ENCODE measurements at regions not wholly inside any gene's neighbourhood (a gene's known extent, or its start where the extent isn't known, plus 50 kb on each side); places are given as distances from the start of the nearest gene placed in this dataset.

DNA sequence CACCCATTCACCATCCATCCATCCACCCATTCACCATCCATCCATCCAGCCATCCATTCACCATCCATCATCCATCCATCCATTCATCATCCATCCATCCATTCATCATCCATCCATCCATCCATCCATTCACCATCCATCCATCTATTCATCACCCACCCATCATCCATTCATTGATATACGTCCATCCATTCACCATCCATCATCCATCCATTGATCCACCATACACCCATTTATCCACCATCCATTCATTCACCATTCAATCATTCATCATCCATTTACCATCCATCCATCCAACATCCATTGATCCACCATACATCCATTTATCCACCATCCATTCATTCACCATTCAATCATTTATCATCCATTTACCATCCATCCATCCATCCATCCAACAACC is 111.7 kb downstream of the ABCC12 start:
- ChIA-PET CTCF (ENCODE audit: low intra/inter-chr PET ratio) (no interaction called here), POLR2A (no interaction called here)
- H3K27me3 ChIP-seq (ENCODE audit: control insufficient read depth in 2 of 2, insufficient read depth in 2 of 2, low read length in 2 of 2) = no peaks in the 10 kb centered on the region
- BruUV-seq (replicated peaks) = no TSS peak
- H3K36me3 ChIP-seq (ENCODE audit: control insufficient read depth, insufficient read depth, low read length) = no peaks in the 10 kb centered on the region
- H3K9ac ChIP-seq (ENCODE audit: insufficient read depth in 1 of 2, low read depth in 2 of 2, low read length in 2 of 2) = no peak overlapping the region
- no peak for FAIRE-seq
- no peak overlapping the region for H3K4me3 ChIP-seq
- H3K79me2 ChIP-seq (ENCODE audit: control insufficient read depth, insufficient read depth, low read length) = no peaks in the 10 kb centered on the region
- in situ Hi-C loops (cut with MboI) = no loop called here
- H3K27ac ChIP-seq (ENCODE audit: extremely low read depth, low read depth, low read length) = no peak overlapping the region
- no peak for DNase-seq (ENCODE audit: extremely low read depth in 1 of 4, low spot score in 3 of 4)
- H4K20me1 ChIP-seq (replicated peaks; ENCODE audit: control insufficient read depth, insufficient read depth, low read length) = no peaks in the 10 kb centered on the region
- H3K9me3 ChIP-seq (replicated peaks; ENCODE audit: control insufficient read depth, insufficient read depth, low read depth, low read length) = no peaks in the 10 kb centered on the region
- TF ChIP-seq ZNF146 (CRISPR knock-in tag; IDR thresholded peaks at IDR 0.05; ENCODE audit: unreplicated experiment) (no peak), TBP (optimal IDR thresholded peaks at IDR 0.05; ENCODE audit: low read depth, low read length) (no peak), FOXM1 (IDR thresholded peaks at IDR 0.05; ENCODE audit: low read depth) (no peak), FOXM1 (CRISPR knock-in tag; IDR thresholded peaks at IDR 0.05; ENCODE audit: low read depth) (no peak), TGIF2 (CRISPR knock-in tag; IDR thresholded peaks at IDR 0.05) (no peak), NELFE (IDR thresholded peaks at IDR 0.05; ENCODE audit: insufficient read depth, insufficient read length) (no peak), JUN (IDR thresholded peaks at IDR 0.05; ENCODE audit: borderline replicate concordance, low read depth, low read length) (no peak), JUN (CRISPR knock-in tag; IDR thresholded peaks at IDR 0.05; ENCODE audit: borderline replicate concordance) (no peak), CHD2 (IDR thresholded peaks at IDR 0.05; ENCODE audit: low read depth, low read length) (no peak)
- TF ChIP-seq, protein P1, sequence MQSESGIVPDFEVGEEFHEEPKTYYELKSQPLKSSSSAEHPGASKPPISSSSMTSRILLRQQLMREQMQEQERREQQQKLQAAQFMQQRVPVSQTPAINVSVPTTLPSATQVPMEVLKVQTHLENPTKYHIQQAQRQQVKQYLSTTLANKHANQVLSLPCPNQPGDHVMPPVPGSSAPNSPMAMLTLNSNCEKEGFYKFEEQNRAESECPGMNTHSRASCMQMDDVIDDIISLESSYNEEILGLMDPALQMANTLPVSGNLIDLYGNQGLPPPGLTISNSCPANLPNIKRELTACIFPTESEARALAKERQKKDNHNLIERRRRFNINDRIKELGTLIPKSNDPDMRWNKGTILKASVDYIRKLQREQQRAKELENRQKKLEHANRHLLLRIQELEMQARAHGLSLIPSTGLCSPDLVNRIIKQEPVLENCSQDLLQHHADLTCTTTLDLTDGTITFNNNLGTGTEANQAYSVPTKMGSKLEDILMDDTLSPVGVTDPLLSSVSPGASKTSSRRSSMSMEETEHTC (IDR thresholded peaks at IDR 0.05) = no peak
- TF ChIP-seq, protein P2, sequence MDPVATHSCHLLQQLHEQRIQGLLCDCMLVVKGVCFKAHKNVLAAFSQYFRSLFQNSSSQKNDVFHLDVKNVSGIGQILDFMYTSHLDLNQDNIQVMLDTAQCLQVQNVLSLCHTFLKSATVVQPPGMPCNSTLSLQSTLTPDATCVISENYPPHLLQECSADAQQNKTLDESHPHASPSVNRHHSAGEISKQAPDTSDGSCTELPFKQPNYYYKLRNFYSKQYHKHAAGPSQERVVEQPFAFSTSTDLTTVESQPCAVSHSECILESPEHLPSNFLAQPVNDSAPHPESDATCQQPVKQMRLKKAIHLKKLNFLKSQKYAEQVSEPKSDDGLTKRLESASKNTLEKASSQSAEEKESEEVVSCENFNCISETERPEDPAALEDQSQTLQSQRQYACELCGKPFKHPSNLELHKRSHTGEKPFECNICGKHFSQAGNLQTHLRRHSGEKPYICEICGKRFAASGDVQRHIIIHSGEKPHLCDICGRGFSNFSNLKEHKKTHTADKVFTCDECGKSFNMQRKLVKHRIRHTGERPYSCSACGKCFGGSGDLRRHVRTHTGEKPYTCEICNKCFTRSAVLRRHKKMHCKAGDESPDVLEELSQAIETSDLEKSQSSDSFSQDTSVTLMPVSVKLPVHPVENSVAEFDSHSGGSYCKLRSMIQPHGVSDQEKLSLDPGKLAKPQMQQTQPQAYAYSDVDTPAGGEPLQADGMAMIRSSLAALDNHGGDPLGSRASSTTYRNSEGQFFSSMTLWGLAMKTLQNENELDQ (CRISPR knock-in tag; IDR thresholded peaks at IDR 0.05; ENCODE audit: borderline replicate concordance) = no peak
- TF ChIP-seq, protein P3, sequence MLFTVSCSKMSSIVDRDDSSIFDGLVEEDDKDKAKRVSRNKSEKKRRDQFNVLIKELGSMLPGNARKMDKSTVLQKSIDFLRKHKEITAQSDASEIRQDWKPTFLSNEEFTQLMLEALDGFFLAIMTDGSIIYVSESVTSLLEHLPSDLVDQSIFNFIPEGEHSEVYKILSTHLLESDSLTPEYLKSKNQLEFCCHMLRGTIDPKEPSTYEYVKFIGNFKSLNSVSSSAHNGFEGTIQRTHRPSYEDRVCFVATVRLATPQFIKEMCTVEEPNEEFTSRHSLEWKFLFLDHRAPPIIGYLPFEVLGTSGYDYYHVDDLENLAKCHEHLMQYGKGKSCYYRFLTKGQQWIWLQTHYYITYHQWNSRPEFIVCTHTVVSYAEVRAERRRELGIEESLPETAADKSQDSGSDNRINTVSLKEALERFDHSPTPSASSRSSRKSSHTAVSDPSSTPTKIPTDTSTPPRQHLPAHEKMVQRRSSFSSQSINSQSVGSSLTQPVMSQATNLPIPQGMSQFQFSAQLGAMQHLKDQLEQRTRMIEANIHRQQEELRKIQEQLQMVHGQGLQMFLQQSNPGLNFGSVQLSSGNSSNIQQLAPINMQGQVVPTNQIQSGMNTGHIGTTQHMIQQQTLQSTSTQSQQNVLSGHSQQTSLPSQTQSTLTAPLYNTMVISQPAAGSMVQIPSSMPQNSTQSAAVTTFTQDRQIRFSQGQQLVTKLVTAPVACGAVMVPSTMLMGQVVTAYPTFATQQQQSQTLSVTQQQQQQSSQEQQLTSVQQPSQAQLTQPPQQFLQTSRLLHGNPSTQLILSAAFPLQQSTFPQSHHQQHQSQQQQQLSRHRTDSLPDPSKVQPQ (CRISPR knock-in tag; IDR thresholded peaks at IDR 0.05; ENCODE audit: borderline replicate concordance) = no peak
- TF ChIP-seq, protein P4, sequence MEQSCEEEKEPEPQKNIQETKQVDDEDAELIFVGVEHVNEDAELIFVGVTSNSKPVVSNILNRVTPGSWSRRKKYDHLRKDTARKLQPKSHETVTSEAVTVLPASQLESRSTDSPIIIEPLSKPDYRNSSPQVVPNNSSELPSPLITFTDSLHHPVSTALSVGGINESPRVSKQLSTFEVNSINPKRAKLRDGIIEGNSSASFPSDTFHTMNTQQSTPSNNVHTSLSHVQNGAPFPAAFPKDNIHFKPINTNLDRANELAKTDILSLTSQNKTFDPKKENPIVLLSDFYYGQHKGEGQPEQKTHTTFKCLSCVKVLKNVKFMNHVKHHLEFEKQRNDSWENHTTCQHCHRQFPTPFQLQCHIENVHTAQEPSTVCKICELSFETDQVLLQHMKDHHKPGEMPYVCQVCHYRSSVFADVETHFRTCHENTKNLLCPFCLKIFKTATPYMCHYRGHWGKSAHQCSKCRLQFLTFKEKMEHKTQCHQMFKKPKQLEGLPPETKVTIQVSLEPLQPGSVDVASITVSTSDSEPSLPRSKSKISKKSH (CRISPR knock-in tag; IDR thresholded peaks at IDR 0.05) = no peak
- no peak overlapping the region for H2AFZ ChIP-seq (ENCODE audit: low read depth, low read length)
- no peaks in the 10 kb centered on the region for H3K9me1 ChIP-seq (ENCODE audit: control insufficient read depth, insufficient read depth, low read length)
- ATAC-seq = no peak
- H3K4me1 ChIP-seq (replicated peaks in 1 of 2; ENCODE audit: control insufficient read depth in 2 of 2, insufficient read depth in 2 of 2, low read length in 2 of 2) = no peaks in the 10 kb centered on the region
- WGBS (ENCODE audit: insufficient coverage, low coverage, missing lambda C conversion rate) = 7% methylated on average over 1 of the region's 1 CpG
- no peak overlapping the region for H3K4me2 ChIP-seq (ENCODE audit: insufficient read depth, low read length)
- intact Hi-C loops (cut with micrococcal nuclease) = no loop called here
